Spleen (tissue), 7 donors: ENCODE measurements at regions not wholly inside any gene's neighbourhood (a gene's known extent, or its start where the extent isn't known, plus 50 kb on each side); places are given as distances from the start of the nearest gene placed in this dataset.

Experiments used
- POLR2A ChIP-seq, 3 donors: fragments of 450-650 bp; IDR thresholded peaks; one replicate each; pipeline ENCODE4 v1.5.1; 2017; ENCODE audit warnings: antibody characterized with exemption in 3 of 3, mild to moderate bottlenecking in 1 of 3
- TF ChIP-seq, protein P1 (sequence below), 11 experiments: fragments of 200-600 bp in 7 of 11; fragments of 450-650 bp in 4 of 11; sonication (generic) in 4 of 11; IDR thresholded peaks in 8 of 11; conservative IDR thresholded peaks in 3 of 11; 1 replicate in 7 of 11; 2 replicates in 4 of 11; pipeline versions ENCODE4 v1.4.0 to v1.8.0; 2016 to 2021; ENCODE audit warnings: antibody characterized with exemption in 11 of 11, inconsistent platforms in 4 of 11, mild to moderate bottlenecking in 1 of 11
- donor health status: DM: no; HTN: no; CAD: no; lungs with moderate emphysema.
- donor health status: DM: no; HTN: no; CAD: no.
- donor health status: DM: no; HTN: no; CAD: no.

DNA sequence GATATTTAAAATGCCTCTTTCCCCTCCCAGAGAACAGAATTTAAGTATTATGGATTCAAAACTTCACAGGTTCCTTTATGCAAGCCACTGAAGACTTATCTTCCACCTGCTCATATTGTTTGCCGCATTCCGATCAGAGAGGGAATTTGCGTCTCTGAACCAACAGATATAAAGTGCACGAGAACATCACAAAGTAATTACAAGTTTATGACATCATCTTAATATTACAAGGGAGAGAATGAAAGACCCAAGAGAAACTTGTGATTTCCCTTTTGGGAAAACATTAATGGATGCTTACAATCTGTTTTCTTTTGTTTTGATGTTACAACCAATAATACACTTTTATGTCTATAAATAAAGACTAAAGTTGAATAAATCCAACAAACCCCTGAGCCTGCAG lies 631.0 kb downstream of the BCL11A start:
- TF ChIP-seq, protein P1, sequence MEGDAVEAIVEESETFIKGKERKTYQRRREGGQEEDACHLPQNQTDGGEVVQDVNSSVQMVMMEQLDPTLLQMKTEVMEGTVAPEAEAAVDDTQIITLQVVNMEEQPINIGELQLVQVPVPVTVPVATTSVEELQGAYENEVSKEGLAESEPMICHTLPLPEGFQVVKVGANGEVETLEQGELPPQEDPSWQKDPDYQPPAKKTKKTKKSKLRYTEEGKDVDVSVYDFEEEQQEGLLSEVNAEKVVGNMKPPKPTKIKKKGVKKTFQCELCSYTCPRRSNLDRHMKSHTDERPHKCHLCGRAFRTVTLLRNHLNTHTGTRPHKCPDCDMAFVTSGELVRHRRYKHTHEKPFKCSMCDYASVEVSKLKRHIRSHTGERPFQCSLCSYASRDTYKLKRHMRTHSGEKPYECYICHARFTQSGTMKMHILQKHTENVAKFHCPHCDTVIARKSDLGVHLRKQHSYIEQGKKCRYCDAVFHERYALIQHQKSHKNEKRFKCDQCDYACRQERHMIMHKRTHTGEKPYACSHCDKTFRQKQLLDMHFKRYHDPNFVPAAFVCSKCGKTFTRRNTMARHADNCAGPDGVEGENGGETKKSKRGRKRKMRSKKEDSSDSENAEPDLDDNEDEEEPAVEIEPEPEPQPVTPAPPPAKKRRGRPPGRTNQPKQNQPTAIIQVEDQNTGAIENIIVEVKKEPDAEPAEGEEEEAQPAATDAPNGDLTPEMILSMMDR (IDR thresholded peaks at IDR 0.05 in 8 of 11, conservative IDR thresholded peaks at IDR 0.05 in 3 of 11) = no peak
- no peak for TF ChIP-seq POLR2A (IDR thresholded peaks at IDR 0.05)
